ENCODE measurements at regions not wholly inside any gene's neighbourhood (a gene's known extent, or its start where the extent isn't known, plus 50 kb on each side); places are given as distances from the start of the nearest gene placed in this dataset.

- TF ChIP-seq, protein P1, sequence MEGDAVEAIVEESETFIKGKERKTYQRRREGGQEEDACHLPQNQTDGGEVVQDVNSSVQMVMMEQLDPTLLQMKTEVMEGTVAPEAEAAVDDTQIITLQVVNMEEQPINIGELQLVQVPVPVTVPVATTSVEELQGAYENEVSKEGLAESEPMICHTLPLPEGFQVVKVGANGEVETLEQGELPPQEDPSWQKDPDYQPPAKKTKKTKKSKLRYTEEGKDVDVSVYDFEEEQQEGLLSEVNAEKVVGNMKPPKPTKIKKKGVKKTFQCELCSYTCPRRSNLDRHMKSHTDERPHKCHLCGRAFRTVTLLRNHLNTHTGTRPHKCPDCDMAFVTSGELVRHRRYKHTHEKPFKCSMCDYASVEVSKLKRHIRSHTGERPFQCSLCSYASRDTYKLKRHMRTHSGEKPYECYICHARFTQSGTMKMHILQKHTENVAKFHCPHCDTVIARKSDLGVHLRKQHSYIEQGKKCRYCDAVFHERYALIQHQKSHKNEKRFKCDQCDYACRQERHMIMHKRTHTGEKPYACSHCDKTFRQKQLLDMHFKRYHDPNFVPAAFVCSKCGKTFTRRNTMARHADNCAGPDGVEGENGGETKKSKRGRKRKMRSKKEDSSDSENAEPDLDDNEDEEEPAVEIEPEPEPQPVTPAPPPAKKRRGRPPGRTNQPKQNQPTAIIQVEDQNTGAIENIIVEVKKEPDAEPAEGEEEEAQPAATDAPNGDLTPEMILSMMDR (IDR thresholded peaks at IDR 0.05): no peak
- no peak for TF ChIP-seq POLR2A (IDR thresholded peaks at IDR 0.05)
Measured at GRCh38 chr4:173761236-173761635, 231.2 kb upstream of the HAND2 start.

Data from heart left ventricle (tissue), 13 donors.